ENCODE measurements at regions not wholly inside any gene's neighbourhood (a gene's known extent, or its start where the extent isn't known, plus 50 kb on each side); places are given as distances from the start of the nearest gene placed in this dataset.

- no peak overlapping the region for H3K4me3 ChIP-seq (ENCODE audit: low read length, poor library complexity, severe bottlenecking)
- no peak overlapping the region for H3K9ac ChIP-seq (ENCODE audit: low read depth, low read length, poor library complexity, severe bottlenecking)
- H3F3A ChIP-seq (ENCODE audit: low read depth), result no peaks in the 10 kb centered on the region
- TF ChIP-seq EZH2phosphoT487 (IDR thresholded peaks at IDR 0.05; ENCODE audit: borderline replicate concordance) (no peak), CTCF (conservative IDR thresholded peaks at IDR 0.05; ENCODE audit: low read length) (no peak)
- H2AFZ ChIP-seq (ENCODE audit: low read length), result no peak overlapping the region
- H3K9me3 ChIP-seq (ENCODE audit: insufficient read depth, low read depth, low read length), result no peaks in the 10 kb centered on the region
- no peaks in the 10 kb centered on the region for H4K20me1 ChIP-seq (ENCODE audit: insufficient read depth, low read length, poor library complexity, severe bottlenecking)
- no peaks in the 10 kb centered on the region for H3K79me2 ChIP-seq (ENCODE audit: insufficient read depth, low read length)
- no peaks in the 10 kb centered on the region for H3K4me1 ChIP-seq (ENCODE audit: insufficient read depth, low read length, poor library complexity, severe bottlenecking)
- H3K27me3 ChIP-seq (ENCODE audit: insufficient read depth, low read length, poor library complexity, severe bottlenecking), result no peaks in the 10 kb centered on the region
- H3K9me2 ChIP-seq (replicated peaks; ENCODE audit: low read depth, low read length), result no peaks in the 10 kb centered on the region
- no peaks in the 10 kb centered on the region for H3K36me3 ChIP-seq (ENCODE audit: insufficient read depth, low read length)
- H3K4me2 ChIP-seq (ENCODE audit: low read depth, low read length, poor library complexity, severe bottlenecking), result no peak overlapping the region
Measured at GRCh38 chr13:71005919-71006318, 861.1 kb downstream of the DACH1 start.

DNA sequence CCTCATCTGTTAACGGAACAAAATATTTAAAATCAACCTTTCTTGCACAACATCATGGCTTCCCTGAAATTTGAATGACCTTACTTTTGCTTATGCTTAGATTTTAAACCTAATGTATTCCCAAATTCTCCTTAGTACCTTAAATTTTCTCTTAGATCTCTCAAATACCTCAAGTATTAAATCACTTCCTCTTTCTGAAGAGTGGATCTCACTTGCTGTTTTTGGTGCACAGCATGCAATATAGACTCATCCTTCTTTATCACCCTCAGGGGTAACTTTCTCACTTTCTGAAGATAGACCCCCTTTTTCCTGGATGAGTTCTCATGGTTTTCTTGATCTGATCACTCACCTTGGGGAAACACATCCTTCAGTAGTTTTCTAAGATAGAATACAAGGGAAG lies 871.7 kb downstream of the DACH1 start:
- H3K9me3 ChIP-seq (ENCODE audit: insufficient read depth, low read depth, low read length), result no peaks in the 10 kb centered on the region
- no peak overlapping the region for H3K4me2 ChIP-seq (ENCODE audit: low read depth, low read length, poor library complexity, severe bottlenecking)

DNA sequence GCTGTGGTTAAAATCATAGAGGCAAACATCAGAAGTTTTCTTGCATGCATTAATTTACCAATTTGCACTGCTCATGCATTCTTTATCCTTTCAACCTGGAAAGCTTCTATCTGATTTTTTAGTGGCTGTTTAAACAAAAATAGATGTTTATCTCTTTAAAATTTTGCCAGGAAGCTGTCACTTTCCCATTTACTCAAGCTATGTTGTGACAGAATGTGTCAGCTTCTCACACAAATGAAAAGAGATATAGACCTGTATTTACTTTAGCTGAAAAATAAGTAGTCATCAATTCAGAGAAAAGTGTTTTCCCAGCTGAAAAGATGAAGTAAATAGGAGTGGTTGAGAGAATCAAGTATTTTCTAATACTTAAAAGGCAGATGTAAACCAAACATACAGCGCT lies 872.8 kb downstream of the DACH1 start:
- no peak for TF ChIP-seq CTCF (conservative IDR thresholded peaks at IDR 0.05; ENCODE audit: low read length)
- no peak for TF ChIP-seq EZH2phosphoT487 (IDR thresholded peaks at IDR 0.05; ENCODE audit: borderline replicate concordance)
- Histone ChIP-seq H3K9ac (ENCODE audit: low read depth, low read length, poor library complexity, severe bottlenecking) (no peak overlapping the region), H3K4me3 (ENCODE audit: low read length, poor library complexity, severe bottlenecking) (no peak overlapping the region), H3K9me2 (replicated peaks; ENCODE audit: low read depth, low read length) (no peaks in the 10 kb centered on the region), H3K36me3 (ENCODE audit: insufficient read depth, low read length) (no peaks in the 10 kb centered on the region), H3K27me3 (ENCODE audit: insufficient read depth, low read length, poor library complexity, severe bottlenecking) (no peaks in the 10 kb centered on the region), H3K4me1 (ENCODE audit: insufficient read depth, low read length, poor library complexity, severe bottlenecking) (no peaks in the 10 kb centered on the region), H3K79me2 (ENCODE audit: insufficient read depth, low read length) (no peaks in the 10 kb centered on the region), H2AFZ (ENCODE audit: low read length) (no peak overlapping the region), H4K20me1 (ENCODE audit: insufficient read depth, low read length, poor library complexity, severe bottlenecking) (no peaks in the 10 kb centered on the region), H3F3A (ENCODE audit: low read depth) (no peaks in the 10 kb centered on the region), H3K9me3 (ENCODE audit: insufficient read depth, low read depth, low read length) (no peaks in the 10 kb centered on the region), H3K4me2 (ENCODE audit: low read depth, low read length, poor library complexity, severe bottlenecking) (no peak overlapping the region)

More for the DNA sequence above, 871.7 kb downstream of the DACH1 start:
- no peaks in the 10 kb centered on the region for H3K4me1 ChIP-seq (ENCODE audit: insufficient read depth, low read length, poor library complexity, severe bottlenecking)
- H3K9me2 ChIP-seq (replicated peaks; ENCODE audit: low read depth, low read length), result no peaks in the 10 kb centered on the region
- no peaks in the 10 kb centered on the region for H4K20me1 ChIP-seq (ENCODE audit: insufficient read depth, low read length, poor library complexity, severe bottlenecking)
- H3K27me3 ChIP-seq (ENCODE audit: insufficient read depth, low read length, poor library complexity, severe bottlenecking), result no peaks in the 10 kb centered on the region
- H3F3A ChIP-seq (ENCODE audit: low read depth), result no peaks in the 10 kb centered on the region
- no peak overlapping the region for H3K9ac ChIP-seq (ENCODE audit: low read depth, low read length, poor library complexity, severe bottlenecking)
- H3K4me3 ChIP-seq (ENCODE audit: low read length, poor library complexity, severe bottlenecking), result no peak overlapping the region
- no peak overlapping the region for H2AFZ ChIP-seq (ENCODE audit: low read length)
- TF ChIP-seq EZH2phosphoT487 (IDR thresholded peaks at IDR 0.05; ENCODE audit: borderline replicate concordance), result no peak
- no peak for TF ChIP-seq CTCF (conservative IDR thresholded peaks at IDR 0.05; ENCODE audit: low read length)
- no peaks in the 10 kb centered on the region for H3K36me3 ChIP-seq (ENCODE audit: insufficient read depth, low read length)
- no peaks in the 10 kb centered on the region for H3K79me2 ChIP-seq (ENCODE audit: insufficient read depth, low read length)

Measured in Loucy (cell line).